ENCODE measurements at regions not wholly inside any gene's neighbourhood (a gene's known extent, or its start where the extent isn't known, plus 50 kb on each side); places are given as distances from the start of the nearest gene placed in this dataset.

DNA sequence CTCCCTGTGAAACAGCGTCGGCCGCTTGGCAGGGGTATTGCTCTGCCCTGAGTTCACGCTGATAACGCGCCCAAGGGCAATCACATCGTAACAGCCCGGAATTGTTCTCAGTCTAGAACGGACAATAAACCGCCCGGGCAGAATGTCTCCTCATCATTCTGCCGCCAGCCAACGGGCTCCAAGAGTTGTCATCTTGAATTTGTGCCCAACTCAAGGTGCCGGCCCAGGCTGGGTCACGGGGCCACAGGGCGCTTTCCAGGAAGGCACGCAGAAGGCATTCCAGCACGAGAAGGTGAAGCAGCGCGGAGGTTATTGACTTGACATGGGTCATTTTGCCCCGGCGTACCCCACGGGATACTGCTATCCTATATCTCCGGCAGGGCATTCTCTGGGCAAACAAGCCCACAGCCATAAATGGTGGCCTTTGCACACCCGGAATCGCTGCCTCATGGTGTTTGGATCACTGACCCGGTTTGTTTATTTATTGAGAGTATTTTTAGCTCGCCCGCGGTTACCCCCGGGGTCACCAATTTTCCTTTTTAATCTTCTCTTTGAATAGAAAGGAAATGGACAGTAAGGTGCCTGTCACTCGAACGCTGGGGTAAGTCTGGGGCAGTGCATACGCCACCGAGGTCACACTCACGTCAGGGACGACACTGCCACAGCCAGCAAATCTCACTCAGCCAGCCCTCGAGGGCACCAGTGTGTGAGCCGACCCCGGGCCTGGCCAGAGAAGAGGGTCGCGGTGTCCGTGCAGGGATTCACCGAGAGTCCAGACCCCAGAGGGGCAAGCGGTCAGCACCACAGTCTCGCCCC, 72.4 kb upstream of the FGF3 start:
- TF ChIP-seq, protein P1, sequence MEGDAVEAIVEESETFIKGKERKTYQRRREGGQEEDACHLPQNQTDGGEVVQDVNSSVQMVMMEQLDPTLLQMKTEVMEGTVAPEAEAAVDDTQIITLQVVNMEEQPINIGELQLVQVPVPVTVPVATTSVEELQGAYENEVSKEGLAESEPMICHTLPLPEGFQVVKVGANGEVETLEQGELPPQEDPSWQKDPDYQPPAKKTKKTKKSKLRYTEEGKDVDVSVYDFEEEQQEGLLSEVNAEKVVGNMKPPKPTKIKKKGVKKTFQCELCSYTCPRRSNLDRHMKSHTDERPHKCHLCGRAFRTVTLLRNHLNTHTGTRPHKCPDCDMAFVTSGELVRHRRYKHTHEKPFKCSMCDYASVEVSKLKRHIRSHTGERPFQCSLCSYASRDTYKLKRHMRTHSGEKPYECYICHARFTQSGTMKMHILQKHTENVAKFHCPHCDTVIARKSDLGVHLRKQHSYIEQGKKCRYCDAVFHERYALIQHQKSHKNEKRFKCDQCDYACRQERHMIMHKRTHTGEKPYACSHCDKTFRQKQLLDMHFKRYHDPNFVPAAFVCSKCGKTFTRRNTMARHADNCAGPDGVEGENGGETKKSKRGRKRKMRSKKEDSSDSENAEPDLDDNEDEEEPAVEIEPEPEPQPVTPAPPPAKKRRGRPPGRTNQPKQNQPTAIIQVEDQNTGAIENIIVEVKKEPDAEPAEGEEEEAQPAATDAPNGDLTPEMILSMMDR (IDR thresholded peaks at IDR 0.05), result no peak
- TF ChIP-seq POLR2A (IDR thresholded peaks at IDR 0.05) (no peak), EP300 (IDR thresholded peaks at IDR 0.05) (no peak)

Data from ovary (tissue), 3 donors.